ENCODE measurements at regions not wholly inside any gene's neighbourhood (a gene's known extent, or its start where the extent isn't known, plus 50 kb on each side); places are given as distances from the start of the nearest gene placed in this dataset.

DNA sequence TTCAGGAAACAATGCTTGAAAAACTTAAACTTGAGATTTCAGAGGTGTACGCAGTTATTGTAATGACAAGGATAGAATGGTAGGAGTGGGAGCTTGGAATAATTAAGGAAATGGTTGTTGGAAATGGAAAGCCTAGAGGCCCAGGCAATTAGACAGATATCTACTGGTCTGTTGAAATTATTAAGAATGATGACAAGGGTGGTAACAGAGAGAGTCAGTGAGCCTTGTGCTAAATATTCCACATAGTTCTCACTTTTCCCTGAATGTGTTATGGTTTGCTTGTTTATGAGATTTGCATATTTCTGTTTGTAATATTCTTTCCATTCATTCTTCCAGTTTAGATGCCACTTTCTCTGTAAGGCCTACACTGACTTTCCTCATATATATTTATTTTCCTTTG, 66.0 kb upstream of the ATP2B1 start:
- no peak for TF ChIP-seq EP300 (IDR thresholded peaks at IDR 0.05)
- TF ChIP-seq, protein P1, sequence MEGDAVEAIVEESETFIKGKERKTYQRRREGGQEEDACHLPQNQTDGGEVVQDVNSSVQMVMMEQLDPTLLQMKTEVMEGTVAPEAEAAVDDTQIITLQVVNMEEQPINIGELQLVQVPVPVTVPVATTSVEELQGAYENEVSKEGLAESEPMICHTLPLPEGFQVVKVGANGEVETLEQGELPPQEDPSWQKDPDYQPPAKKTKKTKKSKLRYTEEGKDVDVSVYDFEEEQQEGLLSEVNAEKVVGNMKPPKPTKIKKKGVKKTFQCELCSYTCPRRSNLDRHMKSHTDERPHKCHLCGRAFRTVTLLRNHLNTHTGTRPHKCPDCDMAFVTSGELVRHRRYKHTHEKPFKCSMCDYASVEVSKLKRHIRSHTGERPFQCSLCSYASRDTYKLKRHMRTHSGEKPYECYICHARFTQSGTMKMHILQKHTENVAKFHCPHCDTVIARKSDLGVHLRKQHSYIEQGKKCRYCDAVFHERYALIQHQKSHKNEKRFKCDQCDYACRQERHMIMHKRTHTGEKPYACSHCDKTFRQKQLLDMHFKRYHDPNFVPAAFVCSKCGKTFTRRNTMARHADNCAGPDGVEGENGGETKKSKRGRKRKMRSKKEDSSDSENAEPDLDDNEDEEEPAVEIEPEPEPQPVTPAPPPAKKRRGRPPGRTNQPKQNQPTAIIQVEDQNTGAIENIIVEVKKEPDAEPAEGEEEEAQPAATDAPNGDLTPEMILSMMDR (IDR thresholded peaks at IDR 0.05) = no peak
- no peak for TF ChIP-seq POLR2A (IDR thresholded peaks at IDR 0.05)
- TF ChIP-seq POLR2AphosphoS5 (IDR thresholded peaks at IDR 0.05) = no peak

Measured in gastroesophageal sphincter (tissue), 3 donors.